GM19023 (cell line): ENCODE measurements at regions not wholly inside any gene's neighbourhood (a gene's known extent, or its start where the extent isn't known, plus 50 kb on each side); places are given as distances from the start of the nearest gene placed in this dataset.
"Not testable (repeated sequence)": the region's sequence is repeated elsewhere in the genome, so short reads cannot be mapped to it uniquely, and the experiment has no call there.

Experiments
- ATAC-seq: cut with Tn5 transposase; IDR thresholded peaks from one replicate; pipeline ENCODE4 v1.9.1; 2021; ENCODE audit warnings: mild to moderate bottlenecking, moderate library complexity; ENCODE audit not compliant: unreplicated experiment

- not testable (repeated sequence) for ATAC-seq
Observed at GRCh38 chr3:102366116-102366515, 68.7 kb upstream of the ZPLD1 start.

GRCh38 chr3:102374863-102375634 lies 59.8 kb upstream of the ZPLD1 start:
- no peak for ATAC-seq

- no peak for ATAC-seq
Observed at GRCh38 chr3:102378216-102378615, 56.6 kb upstream of the ZPLD1 start.

GRCh38 chr3:102382201-102382600 lies 52.6 kb upstream of the ZPLD1 start:
- not testable (repeated sequence) for ATAC-seq
